ENCODE measurements at regions not wholly inside any gene's neighbourhood (a gene's known extent, or its start where the extent isn't known, plus 50 kb on each side); places are given as distances from the start of the nearest gene placed in this dataset.
"Not testable (repeated sequence)": the region's sequence is repeated elsewhere in the genome, so short reads cannot be mapped to it uniquely, and the experiment has no call there.

DNA sequence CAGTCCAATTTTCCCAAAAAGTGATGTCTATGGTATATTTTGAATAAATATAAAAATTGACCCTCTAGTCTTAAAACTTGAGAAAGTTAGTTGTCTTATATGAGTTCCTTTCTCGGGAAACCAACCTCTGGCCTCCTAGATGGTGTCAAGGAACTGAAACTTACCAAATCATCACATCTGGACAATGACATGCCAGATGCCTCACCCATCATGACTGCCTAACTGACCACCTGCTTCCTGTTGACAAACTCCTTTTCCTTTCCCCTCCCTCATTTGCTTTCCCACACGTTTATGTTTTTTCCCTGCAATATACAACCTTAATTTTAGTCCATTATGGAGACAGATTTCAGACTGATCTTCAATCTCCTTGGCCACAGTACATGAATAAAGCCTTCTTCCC, 731.0 kb downstream of the EPHA7 start:
- Histone ChIP-seq H3K36me3 (ENCODE audit: control insufficient read depth in 1 of 2, insufficient read depth in 2 of 2, low read length in 2 of 2) (no peaks in the 10 kb centered on the region), H3K9ac (ENCODE audit: low read depth in 1 of 2, low read length in 2 of 2) (no peak overlapping the region), H3K4me3 (ENCODE audit: low read depth in 1 of 2, low read length in 2 of 2) (no peak overlapping the region), H3K27ac (ENCODE audit: low read depth, low read length) (no peak overlapping the region), H3K9me3 (ENCODE audit: control insufficient read depth in 1 of 2, low read length in 2 of 2) (no peaks in the 10 kb centered on the region), H3K27me3 (ENCODE audit: control insufficient read depth in 1 of 2, insufficient read depth in 2 of 2, low read length in 2 of 2) (no peaks in the 10 kb centered on the region), H3K4me1 (ENCODE audit: control insufficient read depth in 1 of 2, insufficient read depth in 2 of 2, low read length in 2 of 2) (no peaks in the 10 kb centered on the region)

DNA sequence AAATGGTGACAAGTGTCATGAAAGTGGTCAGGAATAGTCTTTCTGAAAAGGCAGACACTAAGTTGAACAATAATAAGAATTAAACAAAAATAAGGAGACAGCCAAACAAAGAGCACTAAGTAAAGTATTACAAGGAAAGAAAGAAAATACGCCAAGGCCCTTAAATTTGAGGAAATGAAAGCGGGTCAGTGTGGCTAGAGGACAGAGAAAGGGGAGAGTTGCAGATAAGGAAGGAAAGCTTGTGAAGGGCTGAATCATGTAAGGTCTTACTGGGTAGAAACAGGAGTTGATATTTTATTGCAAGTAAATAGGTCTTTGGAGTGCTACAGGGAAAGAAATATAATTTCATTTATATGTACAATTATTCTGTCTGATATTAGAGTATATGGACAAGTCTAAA, 732.1 kb downstream of the EPHA7 start:
- Histone ChIP-seq H3K36me3 (ENCODE audit: control insufficient read depth in 1 of 2, insufficient read depth in 2 of 2, low read length in 2 of 2) (no peaks in the 10 kb centered on the region), H3K9me3 (ENCODE audit: control insufficient read depth in 1 of 2, low read length in 2 of 2) (no peaks in the 10 kb centered on the region), H3K27me3 (ENCODE audit: control insufficient read depth in 1 of 2, insufficient read depth in 2 of 2, low read length in 2 of 2) (no peaks in the 10 kb centered on the region), H3K27ac (ENCODE audit: low read depth, low read length) (no peak overlapping the region), H3K4me3 (ENCODE audit: low read depth in 1 of 2, low read length in 2 of 2) (no peak overlapping the region), H3K4me1 (ENCODE audit: control insufficient read depth in 1 of 2, insufficient read depth in 2 of 2, low read length in 2 of 2) (no peaks in the 10 kb centered on the region), H3K9ac (ENCODE audit: low read depth in 1 of 2, low read length in 2 of 2) (no peak overlapping the region)

DNA sequence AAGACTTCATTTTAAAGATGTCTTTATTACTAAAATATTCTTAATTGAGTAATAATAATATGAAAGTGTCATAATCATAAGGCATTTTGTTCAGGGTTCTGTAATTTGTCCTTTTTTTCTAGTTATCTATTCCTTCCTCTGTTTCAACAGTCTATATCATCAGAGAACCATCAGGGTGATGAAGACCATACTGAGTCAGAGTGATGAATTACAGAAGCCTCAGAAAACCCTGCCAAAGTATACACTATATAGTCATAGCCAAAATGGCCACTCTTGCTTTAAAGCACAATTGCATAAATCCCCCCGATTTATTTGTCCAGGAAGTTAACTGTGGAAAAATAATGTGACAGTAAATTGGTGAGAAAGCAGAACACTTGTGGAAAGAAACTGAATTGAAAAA, 735.0 kb downstream of the EPHA7 start:
- no peak overlapping the region for H3K4me3 ChIP-seq (ENCODE audit: low read depth in 1 of 2, low read length in 2 of 2)

DNA sequence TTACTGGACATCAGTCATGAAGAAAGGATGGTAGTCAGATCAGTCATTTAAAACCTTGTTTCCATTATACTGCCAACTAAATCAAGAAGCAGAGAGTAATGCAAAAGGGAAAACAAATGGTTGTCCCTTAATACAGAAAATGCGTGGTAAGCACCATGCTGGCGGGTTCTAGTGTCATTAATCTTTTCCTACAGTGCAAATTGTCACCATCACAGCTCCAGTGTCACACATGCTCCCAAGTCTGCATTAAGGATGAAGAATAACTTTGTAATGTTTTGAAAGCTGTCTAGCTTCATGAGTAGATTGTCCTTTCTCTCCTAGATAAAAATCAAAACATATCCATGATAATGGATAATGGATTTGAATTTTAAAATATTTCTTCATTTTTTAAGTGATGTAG, 735.6 kb downstream of the EPHA7 start:
- H3K36me3 ChIP-seq (ENCODE audit: control insufficient read depth in 1 of 2, insufficient read depth in 2 of 2, low read length in 2 of 2), result no peaks in the 10 kb centered on the region
- no peaks in the 10 kb centered on the region for H3K27me3 ChIP-seq (ENCODE audit: control insufficient read depth in 1 of 2, insufficient read depth in 2 of 2, low read length in 2 of 2)
- no peak overlapping the region for H3K27ac ChIP-seq (ENCODE audit: low read depth, low read length)
- no peaks in the 10 kb centered on the region for H3K4me1 ChIP-seq (ENCODE audit: control insufficient read depth in 1 of 2, insufficient read depth in 2 of 2, low read length in 2 of 2)
- H3K4me3 ChIP-seq (ENCODE audit: low read depth in 1 of 2, low read length in 2 of 2), result no peak overlapping the region
- no peak overlapping the region for H3K9ac ChIP-seq (ENCODE audit: low read depth in 1 of 2, low read length in 2 of 2)
- no peaks in the 10 kb centered on the region for H3K9me3 ChIP-seq (ENCODE audit: control insufficient read depth in 1 of 2, low read length in 2 of 2)

More for the DNA sequence above, 735.0 kb downstream of the EPHA7 start:
- Histone ChIP-seq H3K36me3 (ENCODE audit: control insufficient read depth in 1 of 2, insufficient read depth in 2 of 2, low read length in 2 of 2) (no peaks in the 10 kb centered on the region), H3K27ac (ENCODE audit: low read depth, low read length) (no peak overlapping the region), H3K9ac (ENCODE audit: low read depth in 1 of 2, low read length in 2 of 2) (no peak overlapping the region), H3K27me3 (ENCODE audit: control insufficient read depth in 1 of 2, insufficient read depth in 2 of 2, low read length in 2 of 2) (no peaks in the 10 kb centered on the region), H3K4me1 (ENCODE audit: control insufficient read depth in 1 of 2, insufficient read depth in 2 of 2, low read length in 2 of 2) (no peaks in the 10 kb centered on the region), H3K9me3 (ENCODE audit: control insufficient read depth in 1 of 2, low read length in 2 of 2) (no peaks in the 10 kb centered on the region)

DNA sequence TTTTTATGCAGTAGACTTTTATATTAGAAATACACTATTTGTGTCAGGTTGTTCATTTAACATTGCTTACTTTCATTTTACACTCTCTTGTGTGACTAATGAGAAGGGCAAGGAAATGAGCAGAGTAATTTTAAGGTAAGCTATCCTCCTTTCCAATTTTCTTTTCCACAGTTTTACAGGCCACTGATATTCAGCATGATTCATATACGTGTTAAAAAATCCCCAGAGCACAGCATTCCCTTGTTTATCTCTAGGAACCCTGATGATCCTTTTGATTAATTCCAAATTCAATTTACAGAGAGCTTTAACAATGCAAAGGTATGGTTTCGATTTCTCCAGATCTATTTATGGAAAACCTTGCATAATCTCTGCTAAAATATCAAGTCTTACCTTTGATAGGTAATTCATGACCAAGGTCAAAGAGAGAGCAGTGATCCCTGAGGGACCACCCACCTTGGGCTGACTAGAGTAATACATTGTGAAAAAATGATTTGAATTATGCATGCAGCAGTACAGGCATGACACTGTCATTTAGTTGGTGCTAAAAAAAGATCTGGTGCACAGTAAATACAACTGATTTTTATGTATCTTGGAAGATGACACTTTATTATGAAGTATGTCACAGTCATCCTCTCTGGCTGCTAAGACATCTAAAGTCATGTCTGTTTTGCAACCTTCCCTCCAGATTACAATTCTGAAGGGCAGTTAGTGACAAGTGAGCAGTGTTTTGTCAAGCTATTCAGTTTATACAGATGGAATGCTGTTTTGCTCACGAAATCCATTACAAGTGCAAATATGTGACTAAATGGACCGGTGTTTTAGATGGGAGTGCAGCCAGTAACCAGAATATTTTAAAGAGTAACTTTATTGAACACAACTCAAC, 736.6 kb downstream of the EPHA7 start:
- Histone ChIP-seq H3K9ac (ENCODE audit: low read depth in 1 of 2, low read length in 2 of 2) (no peak overlapping the region), H3K4me1 (ENCODE audit: control insufficient read depth in 1 of 2, insufficient read depth in 2 of 2, low read length in 2 of 2) (no peaks in the 10 kb centered on the region), H3K36me3 (ENCODE audit: control insufficient read depth in 1 of 2, insufficient read depth in 2 of 2, low read length in 2 of 2) (no peaks in the 10 kb centered on the region), H3K9me3 (ENCODE audit: control insufficient read depth in 1 of 2, low read length in 2 of 2) (no peaks in the 10 kb centered on the region), H3K27me3 (ENCODE audit: control insufficient read depth in 1 of 2, insufficient read depth in 2 of 2, low read length in 2 of 2) (no peaks in the 10 kb centered on the region), H3K4me3 (ENCODE audit: low read depth in 1 of 2, low read length in 2 of 2) (no peak overlapping the region), H3K27ac (ENCODE audit: low read depth, low read length) (no peak overlapping the region)

DNA sequence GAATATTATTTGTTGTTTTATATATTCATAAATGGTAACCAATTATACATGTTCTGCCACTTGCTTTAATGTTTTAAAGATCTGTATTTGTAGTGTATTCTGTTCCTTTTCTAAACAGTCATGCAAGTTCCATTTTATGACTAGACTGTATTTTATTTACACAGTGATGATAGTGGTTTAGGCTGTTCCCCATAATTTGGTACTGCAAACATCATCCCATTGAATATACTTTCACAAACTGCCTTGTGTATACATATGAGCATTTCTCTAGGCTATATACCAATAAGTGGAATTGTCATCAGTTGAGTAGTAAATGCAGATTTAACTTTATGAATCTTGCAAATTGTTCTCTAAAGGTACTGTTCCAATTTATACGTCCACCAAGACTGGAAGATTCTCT, 738.0 kb downstream of the EPHA7 start:
- H3K27me3 ChIP-seq (ENCODE audit: control insufficient read depth in 1 of 2, insufficient read depth in 2 of 2, low read length in 2 of 2), result no peaks in the 10 kb centered on the region
- H3K4me3 ChIP-seq (ENCODE audit: low read depth in 1 of 2, low read length in 2 of 2), result no peak overlapping the region
- H3K4me1 ChIP-seq (ENCODE audit: control insufficient read depth in 1 of 2, insufficient read depth in 2 of 2, low read length in 2 of 2), result no peaks in the 10 kb centered on the region
- no peaks in the 10 kb centered on the region for H3K36me3 ChIP-seq (ENCODE audit: control insufficient read depth in 1 of 2, insufficient read depth in 2 of 2, low read length in 2 of 2)
- H3K9me3 ChIP-seq (ENCODE audit: control insufficient read depth in 1 of 2, low read length in 2 of 2), result no peaks in the 10 kb centered on the region
- H3K27ac ChIP-seq (ENCODE audit: low read depth, low read length), result no peak overlapping the region
- no peak overlapping the region for H3K9ac ChIP-seq (ENCODE audit: low read depth in 1 of 2, low read length in 2 of 2)

DNA sequence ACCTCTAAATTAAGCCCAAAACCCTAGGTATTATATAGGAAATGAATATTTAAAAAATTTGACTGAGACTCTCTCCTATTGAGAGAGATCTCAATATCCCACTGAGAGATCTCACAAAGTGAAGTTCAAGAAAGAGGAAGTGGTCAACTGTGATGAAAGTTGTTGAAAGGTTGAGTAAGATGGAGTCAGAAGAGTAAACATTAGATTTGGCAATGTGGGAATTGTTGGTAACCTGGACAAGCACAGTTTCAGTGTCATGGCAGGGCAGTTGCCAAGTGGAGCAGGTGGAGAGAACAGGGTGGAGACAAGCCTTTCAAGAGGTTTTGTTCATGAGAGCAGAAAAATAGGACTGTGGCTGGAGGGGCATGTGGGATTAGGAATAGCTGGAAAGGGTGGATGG, 747.9 kb downstream of the EPHA7 start:
- H3K4me3 ChIP-seq (ENCODE audit: low read depth in 1 of 2, low read length in 2 of 2); H3K9me3 ChIP-seq (ENCODE audit: control insufficient read depth in 1 of 2, low read length in 2 of 2); H3K27me3 ChIP-seq (ENCODE audit: control insufficient read depth in 1 of 2, insufficient read depth in 2 of 2, low read length in 2 of 2); H3K4me1 ChIP-seq (ENCODE audit: control insufficient read depth in 1 of 2, insufficient read depth in 2 of 2, low read length in 2 of 2); H3K9ac ChIP-seq (ENCODE audit: low read depth in 1 of 2, low read length in 2 of 2); H3K27ac ChIP-seq (ENCODE audit: low read depth, low read length); H3K36me3 ChIP-seq (ENCODE audit: control insufficient read depth in 1 of 2, insufficient read depth in 2 of 2, low read length in 2 of 2): not testable (repeated sequence)

DNA sequence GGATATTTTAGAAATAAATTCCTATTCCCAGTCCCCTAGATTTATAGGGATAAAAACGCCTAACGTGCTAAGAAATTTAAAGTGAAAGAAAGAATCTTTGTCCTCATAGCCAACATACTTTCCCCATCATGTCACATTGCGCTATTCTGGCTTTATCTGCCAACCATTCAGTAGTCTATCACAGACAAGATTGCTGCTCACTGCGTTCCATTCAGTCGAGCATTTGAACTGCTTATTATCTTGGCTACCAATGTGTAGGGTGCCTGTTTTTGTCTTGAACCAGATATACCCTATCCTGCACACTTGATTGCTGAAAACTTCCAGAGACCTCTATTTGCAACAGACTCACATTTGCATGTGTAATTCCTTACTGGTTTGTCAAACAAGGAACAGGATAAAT, 751.5 kb downstream of the EPHA7 start:
- Histone ChIP-seq H3K27ac (ENCODE audit: low read depth, low read length) (no peak overlapping the region), H3K36me3 (ENCODE audit: control insufficient read depth in 1 of 2, insufficient read depth in 2 of 2, low read length in 2 of 2) (no peaks in the 10 kb centered on the region), H3K27me3 (ENCODE audit: control insufficient read depth in 1 of 2, insufficient read depth in 2 of 2, low read length in 2 of 2) (no peaks in the 10 kb centered on the region), H3K9me3 (ENCODE audit: control insufficient read depth in 1 of 2, low read length in 2 of 2) (no peaks in the 10 kb centered on the region), H3K4me3 (ENCODE audit: low read depth in 1 of 2, low read length in 2 of 2) (no peak overlapping the region), H3K9ac (ENCODE audit: low read depth in 1 of 2, low read length in 2 of 2) (no peak overlapping the region), H3K4me1 (ENCODE audit: control insufficient read depth in 1 of 2, insufficient read depth in 2 of 2, low read length in 2 of 2) (no peaks in the 10 kb centered on the region)

DNA sequence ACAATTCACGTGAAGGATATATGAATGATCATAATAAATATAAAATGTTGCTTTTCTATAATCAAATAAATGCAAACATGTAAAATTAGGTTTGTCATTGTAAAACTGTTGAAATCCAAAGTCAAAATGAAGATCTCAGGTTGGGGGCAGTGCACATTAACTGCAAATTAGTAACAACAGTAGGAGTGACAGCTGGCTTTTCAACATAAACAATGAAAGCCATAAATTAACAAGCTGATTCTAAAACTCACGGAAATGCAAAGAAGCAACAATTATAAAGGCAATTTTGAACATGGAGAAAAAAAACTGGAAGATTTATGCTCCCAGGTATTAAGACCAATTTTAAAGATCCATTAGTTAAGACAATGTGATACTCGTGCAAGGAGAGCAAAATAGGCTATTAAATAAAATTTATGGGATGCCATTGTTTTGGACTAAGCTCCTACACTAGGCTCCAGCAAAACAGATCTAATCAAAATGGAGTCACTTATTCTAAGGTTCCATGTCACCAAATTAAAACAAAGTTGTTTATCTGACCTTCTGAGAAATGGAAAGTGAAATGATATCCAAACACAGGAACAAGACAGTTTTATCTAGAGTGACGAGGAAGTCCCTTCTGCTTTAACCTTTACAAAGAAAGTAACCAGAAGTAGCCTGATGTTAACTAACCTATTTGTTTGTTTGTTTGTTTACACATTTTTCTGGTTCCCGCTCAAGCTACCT, 770.8 kb downstream of the EPHA7 start:
- Histone ChIP-seq H3K27ac (ENCODE audit: low read depth, low read length) (no peak overlapping the region), H3K27me3 (ENCODE audit: control insufficient read depth in 1 of 2, insufficient read depth in 2 of 2, low read length in 2 of 2) (no peaks in the 10 kb centered on the region), H3K4me1 (ENCODE audit: control insufficient read depth in 1 of 2, insufficient read depth in 2 of 2, low read length in 2 of 2) (no peaks in the 10 kb centered on the region), H3K4me3 (ENCODE audit: low read depth in 1 of 2, low read length in 2 of 2) (no peak overlapping the region), H3K9me3 (ENCODE audit: control insufficient read depth in 1 of 2, low read length in 2 of 2) (peaks cover 3% of the 10 kb centered on the region in 2 donors), H3K9ac (ENCODE audit: low read depth in 1 of 2, low read length in 2 of 2) (no peak overlapping the region), H3K36me3 (ENCODE audit: control insufficient read depth in 1 of 2, insufficient read depth in 2 of 2, low read length in 2 of 2) (no peaks in the 10 kb centered on the region)

DNA sequence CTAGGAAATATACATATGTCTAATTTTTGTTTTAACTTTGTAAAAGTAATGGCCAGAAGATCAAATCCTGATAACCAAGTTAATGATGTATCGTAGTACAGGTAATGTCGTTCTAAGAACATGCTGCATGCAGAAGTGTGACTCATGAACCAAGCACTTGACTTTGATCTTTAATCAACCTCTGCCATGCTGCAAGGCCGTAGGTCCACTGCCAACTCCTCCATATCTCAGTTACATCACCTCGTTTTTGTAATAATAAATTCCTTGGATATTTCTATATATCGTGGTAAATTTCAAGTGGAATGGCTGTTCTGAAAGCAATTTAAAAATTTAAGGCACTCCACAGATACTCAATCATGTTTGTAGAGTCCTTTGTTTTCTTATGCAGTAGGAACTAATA, 771.7 kb downstream of the EPHA7 start:
- H3K36me3 ChIP-seq (ENCODE audit: control insufficient read depth in 1 of 2, insufficient read depth in 2 of 2, low read length in 2 of 2), result no peaks in the 10 kb centered on the region
- no peaks in the 10 kb centered on the region for H3K27me3 ChIP-seq (ENCODE audit: control insufficient read depth in 1 of 2, insufficient read depth in 2 of 2, low read length in 2 of 2)
- H3K27ac ChIP-seq (ENCODE audit: low read depth, low read length), result no peak overlapping the region
- peaks cover 3% of the 10 kb centered on the region in 2 donors for H3K9me3 ChIP-seq (ENCODE audit: control insufficient read depth in 1 of 2, low read length in 2 of 2)
- H3K4me3 ChIP-seq (ENCODE audit: low read depth in 1 of 2, low read length in 2 of 2), result no peak overlapping the region
- no peaks in the 10 kb centered on the region for H3K4me1 ChIP-seq (ENCODE audit: control insufficient read depth in 1 of 2, insufficient read depth in 2 of 2, low read length in 2 of 2)
- H3K9ac ChIP-seq (ENCODE audit: low read depth in 1 of 2, low read length in 2 of 2), result no peak overlapping the region
